WTC11 (cell line): ENCODE measurements at regions not wholly inside any gene's neighbourhood (a gene's known extent, or its start where the extent isn't known, plus 50 kb on each side); places are given as distances from the start of the nearest gene placed in this dataset.

Experiments used
- ATAC-seq: fragments of 200-7000 bp; cut with Tn5 transposase; 2 replicates; pipeline ENCODE4 v1.10.0; 2021; ENCODE audit warnings: mild to moderate bottlenecking, moderate library complexity
- CTCF ChIA-PET: fragments of 300-600 bp; sonication (Branson Sonifier 250); formaldehyde crosslinking; loops from one replicate; lab custom pipeline; 2021; ENCODE audit warnings: antibody characterized with exemption; lab: Charles Lee
- POLR2A ChIA-PET: fragments of 350-600 bp; sonication (Branson Sonifier 250); formaldehyde crosslinking; loops from one replicate; lab custom pipeline; 2021; ENCODE audit warnings: antibody characterized with exemption; lab: Charles Lee
- DNase-seq: peaks from one replicate; pipeline ENCODE4 v3.0.0; 2021; ENCODE audit warnings: low spot score
- H3K27ac Mint-ChIP-seq: 2 replicates; pipeline ENCODE4 v1.8.0; 2021; ENCODE audit warnings: mixed read lengths
- H3K27me3 Mint-ChIP-seq: 2 replicates; pipeline ENCODE4 v1.8.0; 2021; ENCODE audit warnings: low read depth, mild to moderate bottlenecking, moderate library complexity, mixed read lengths
- H3K36me3 Mint-ChIP-seq: 2 replicates; pipeline ENCODE4 v1.8.0; 2021; ENCODE audit warnings: mixed read lengths
- H3K4me1 Mint-ChIP-seq: 2 replicates; pipeline ENCODE4 v1.8.0; 2022; ENCODE audit warnings: mixed read lengths
- H3K4me3 Mint-ChIP-seq: 2 replicates; pipeline ENCODE4 v1.8.0; 2021; ENCODE audit warnings: mild to moderate bottlenecking, moderate library complexity, mixed read lengths
- H3K9me3 Mint-ChIP-seq: 2 replicates; pipeline ENCODE4 v1.8.0; 2021; ENCODE audit warnings: mixed read lengths
- ARID4B ChIP-seq: sonication (generic); formaldehyde crosslinking; IDR thresholded peaks from 2 replicates; pipeline ENCODE4 v1.8.0; 2023; ENCODE audit warnings: missing genetic modification reagents, mild to moderate bottlenecking, borderline replicate concordance
- CTCF ChIP-seq: fragments of 200-600 bp; IDR thresholded peaks from 2 replicates; pipeline ENCODE4 v1.8.0; 2022; ENCODE audit warnings: antibody characterized with exemption
- EMX1 ChIP-seq: fragments of 250-450 bp; sonication (Bioruptor Pico); IDR thresholded peaks from 2 replicates; pipeline ENCODE4 v1.8.0; 2021; ENCODE audit warnings: mild to moderate bottlenecking
- ERG ChIP-seq: fragments of 250-450 bp; sonication (Bioruptor Pico); IDR thresholded peaks from 2 replicates; pipeline ENCODE4 v1.8.0; 2021; ENCODE audit warnings: mild to moderate bottlenecking
- ESRRA ChIP-seq: sonication (generic); formaldehyde crosslinking; IDR thresholded peaks from 2 replicates; pipeline ENCODE4 v1.8.1; 2022; ENCODE audit warnings: mild to moderate bottlenecking, missing genetic modification reagents, borderline replicate concordance
- GRHL2 ChIP-seq: fragments of 250-450 bp; sonication (Bioruptor Pico); IDR thresholded peaks from 2 replicates; pipeline ENCODE4 v1.8.0; 2022; ENCODE audit warnings: mild to moderate bottlenecking, moderate library complexity; ENCODE audit not compliant: insufficient replicate concordance, severe bottlenecking
- IRF1 ChIP-seq: sonication (generic); formaldehyde crosslinking; IDR thresholded peaks from 2 replicates; pipeline ENCODE4 v1.8.0; 2023; ENCODE audit warnings: missing genetic modification reagents
- IRF2 ChIP-seq: sonication (generic); formaldehyde crosslinking; IDR thresholded peaks from 2 replicates; pipeline ENCODE4 v1.8.0; 2022; ENCODE audit warnings: low read depth, missing genetic modification reagents, borderline replicate concordance
- JUN ChIP-seq: sonication (generic); formaldehyde crosslinking; IDR thresholded peaks from 2 replicates; pipeline ENCODE4 v1.8.0; 2023; ENCODE audit warnings: mild to moderate bottlenecking, missing genetic modification reagents
- MAX ChIP-seq: sonication (generic); formaldehyde crosslinking; IDR thresholded peaks from 2 replicates; pipeline ENCODE4 v1.8.0; 2022; ENCODE audit warnings: mild to moderate bottlenecking, missing genetic modification reagents
- MLX ChIP-seq: sonication (generic); formaldehyde crosslinking; IDR thresholded peaks from 2 replicates; pipeline ENCODE4 v1.8.1; 2023; ENCODE audit warnings: mild to moderate bottlenecking, missing genetic modification reagents, moderate library complexity
- NFYB ChIP-seq: sonication (generic); formaldehyde crosslinking; conservative IDR thresholded peaks from 2 replicates; pipeline ENCODE4 v1.8.0; 2022; ENCODE audit warnings: low read depth, missing genetic modification reagents
- PREB ChIP-seq: sonication (generic); formaldehyde crosslinking; IDR thresholded peaks from 2 replicates; pipeline ENCODE4 v1.8.1; 2022; ENCODE audit warnings: mild to moderate bottlenecking, missing genetic modification reagents, moderate library complexity, borderline replicate concordance
- RELA ChIP-seq: sonication (generic); formaldehyde crosslinking; IDR thresholded peaks from 2 replicates; pipeline ENCODE4 v1.8.1; 2022; ENCODE audit warnings: missing genetic modification reagents, mild to moderate bottlenecking, borderline replicate concordance
- SMAD3 ChIP-seq: sonication (generic); formaldehyde crosslinking; IDR thresholded peaks from 2 replicates; pipeline ENCODE4 v1.8.0; 2022; ENCODE audit warnings: missing genetic modification reagents, mild to moderate bottlenecking, borderline replicate concordance
- SMAD4 ChIP-seq: sonication (generic); formaldehyde crosslinking; IDR thresholded peaks from 2 replicates; pipeline ENCODE4 v1.8.0; 2022; ENCODE audit warnings: mild to moderate bottlenecking, missing genetic modification reagents
- SP1 ChIP-seq: sonication (generic); formaldehyde crosslinking; conservative IDR thresholded peaks from 2 replicates; pipeline ENCODE4 v1.8.1; 2022; ENCODE audit warnings: missing genetic modification reagents
- ZNF219 ChIP-seq: sonication (generic); formaldehyde crosslinking; IDR thresholded peaks from 2 replicates; pipeline ENCODE4 v1.8.0; 2023; ENCODE audit warnings: missing genetic modification reagents, mild to moderate bottlenecking, borderline replicate concordance
- ZNF232 ChIP-seq: sonication (generic); formaldehyde crosslinking; IDR thresholded peaks from 2 replicates; pipeline ENCODE4 v1.8.0; 2022; ENCODE audit warnings: mild to moderate bottlenecking, missing genetic modification reagents
- ZNF263 ChIP-seq: sonication (generic); formaldehyde crosslinking; IDR thresholded peaks from 2 replicates; pipeline ENCODE4 v1.8.1; 2022; ENCODE audit warnings: low read depth, mild to moderate bottlenecking, moderate library complexity, missing genetic modification reagents
- ZNF425 ChIP-seq: fragments of 250-450 bp; sonication (Bioruptor Pico); conservative IDR thresholded peaks from 2 replicates; pipeline ENCODE4 v1.9.0; 2021; ENCODE audit warnings: mild to moderate bottlenecking
- ZSCAN18 ChIP-seq: fragments of 250-450 bp; sonication (Bioruptor Pico); IDR thresholded peaks from 2 replicates; pipeline ENCODE4 v2.1.2; 2022; ENCODE audit warnings: mild to moderate bottlenecking, moderate library complexity

GRCh38 chr3:25262322-25262721 is 165.7 kb upstream of the RARB start (continued):
- TF ChIP-seq ZNF425 (CRISPR knock-in tag), result no peak
- no peak for TF ChIP-seq ZNF219 (CRISPR knock-in tag)
- TF ChIP-seq CTCF, result no peak
- TF ChIP-seq JUN (CRISPR knock-in tag), result no peak
- no peak for TF ChIP-seq ESRRA (CRISPR knock-in tag)
- no peak for TF ChIP-seq ZSCAN18
- no peak for TF ChIP-seq IRF1
- no peak for TF ChIP-seq MAX (CRISPR knock-in tag)
- no peak for TF ChIP-seq SP1 (CRISPR knock-in tag)
- TF ChIP-seq IRF2 (CRISPR knock-in tag), result no peak
- no peak for TF ChIP-seq SMAD3 (CRISPR knock-in tag)
- no peak for TF ChIP-seq GRHL2 (CRISPR knock-in tag)
- TF ChIP-seq, all 79 proteins: peak for 0

GRCh38 chr3:25265284-25265683 is 162.8 kb upstream of the RARB start:
- Mint-ChIP-seq H3K36me3 (no peaks in the 10 kb centered on the region), H3K27me3 (no peaks in the 10 kb centered on the region; the same call in 1 of the 2 replicates), H3K4me1 (no peaks in the 10 kb centered on the region), H3K4me3 (no peak overlapping the region), H3K9me3 (0 out of 2 replicates have a peak, but pooled peaks cover 14% of the 10 kb centered on the region), H3K27ac (no peak overlapping the region)
- ATAC-seq (no peak), DNase-seq (no peak)
- ChIA-PET POLR2A (no interaction called here), CTCF (no interaction called here)
- TF ChIP-seq PREB (no peak), SMAD4 (no peak), ZNF263 (CRISPR knock-in tag) (no peak), ERG (CRISPR knock-in tag) (no peak), NFYB (CRISPR knock-in tag) (no peak), SP1 (CRISPR knock-in tag) (no peak), EMX1 (CRISPR knock-in tag) (no peak), ZNF232 (CRISPR knock-in tag) (no peak), MLX (CRISPR knock-in tag) (no peak), RELA (CRISPR knock-in tag) (no peak), ARID4B (CRISPR knock-in tag) (no peak)
